Esophagus muscularis mucosa (tissue), 4 donors: ENCODE measurements at regions not wholly inside any gene's neighbourhood (a gene's known extent, or its start where the extent isn't known, plus 50 kb on each side); places are given as distances from the start of the nearest gene placed in this dataset.

ENCODE experiments used
- DNase-seq: peaks from one replicate; pipeline ENCODE4 v3.0.0-alpha.2; 2017; ENCODE audit errors: extremely low spot score
- H3K27ac ChIP-seq, 4 donors: fragments of 200-600 bp; sonication (generic); replicated peaks in 1 of 4; 1 replicate in 3 of 4; 2 replicates in 1 of 4; pipeline ENCODE4 v1.5.1; 2016 to 2019; ENCODE audit warnings: mild to moderate bottlenecking in 1 of 4
- H3K27me3 ChIP-seq, 4 donors: fragments of 200-600 bp; sonication (generic); one replicate each; pipeline versions ENCODE4 v1.5.1 to v1.6.0; 2016 to 2019
- H3K36me3 ChIP-seq, 4 donors: fragments of 200-600 bp; sonication (generic); one replicate each; pipeline ENCODE4 v1.5.1; 2016 to 2019
- H3K4me1 ChIP-seq, 4 donors: fragments of 200-600 bp; sonication (generic); one replicate each; pipeline ENCODE4 v1.5.1; 2016 to 2019
- H3K4me3 ChIP-seq, 4 donors: fragments of 200-600 bp; sonication (generic); 1 replicate in 2 of 4; 2 replicates in 2 of 4; pipeline ENCODE4 v1.5.1; 2016 to 2019; ENCODE audit warnings: mild to moderate bottlenecking in 4 of 4, moderate library complexity in 1 of 4
- H3K9me3 ChIP-seq, 4 donors: fragments of 200-600 bp; sonication (generic); 1 replicate in 3 of 4; 2 replicates in 1 of 4; pipeline ENCODE4 v1.5.1; 2016 to 2019
- EP300 ChIP-seq: sonication (generic); formaldehyde crosslinking; IDR thresholded peaks from one replicate; pipeline ENCODE4 v1.6.1; 2017; ENCODE audit warnings: antibody characterized with exemption
- POLR2A ChIP-seq: fragments of 450-650 bp; IDR thresholded peaks from one replicate; pipeline ENCODE4 v1.6.1; 2017; ENCODE audit warnings: antibody characterized with exemption, moderate library complexity, mild to moderate bottlenecking, low read depth
- POLR2AphosphoS5 ChIP-seq, 2 donors: sonication (generic); formaldehyde crosslinking; IDR thresholded peaks; one replicate each; pipeline ENCODE4 v1.6.1; 2017; ENCODE audit warnings: antibody characterized with exemption in 2 of 2
- WGBS: methylation state at CpG from one replicate; pipeline ENCODE4 v1.1.5; 2018; 5-methylcytosine and 5-hydroxymethylcytosine counted together
- intact Hi-C: fragments of 100-400 bp; cut with DNase I; formaldehyde crosslinking; loops from one replicate; pipeline ENCODE4 v1.15.1; 2023
- TF ChIP-seq, protein P1 (sequence below), 3 experiments: fragments of 200-600 bp in 2 of 3; fragments of 450-650 bp in 1 of 3; sonication (generic) in 2 of 3; IDR thresholded peaks; one replicate each; pipeline ENCODE4 v1.5.1; 2017 to 2019; ENCODE audit warnings: antibody characterized with exemption in 3 of 3, mild to moderate bottlenecking in 2 of 3, moderate library complexity in 1 of 3

DNA sequence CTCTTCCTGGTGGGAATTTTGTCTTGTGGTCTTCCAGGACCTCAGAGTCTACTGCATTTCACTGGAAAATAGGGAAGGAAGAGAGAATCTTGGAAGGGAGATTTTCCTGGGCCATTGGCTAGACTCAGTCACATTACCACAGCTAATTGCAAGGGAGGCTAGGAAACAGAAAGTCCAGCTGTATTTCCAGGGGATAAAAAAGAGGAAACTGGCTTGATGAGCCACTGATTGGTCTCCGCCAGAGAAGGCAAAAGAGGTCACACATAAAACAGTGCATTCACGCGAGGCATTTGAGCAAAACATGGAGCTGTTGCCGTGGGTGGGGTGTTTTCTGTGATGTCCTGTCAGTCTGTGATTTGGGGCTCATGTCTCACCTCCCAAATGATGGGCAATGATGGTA is 345.3 kb downstream of the FOXL1 start:
- Histone ChIP-seq H3K4me1 (peaks cover 0 to 15% (median 4%) of the 10 kb centered on the region in 4 donors), H3K27me3 (peaks cover 0 to 96% (median 9%) of the 10 kb centered on the region in 4 donors), H3K9me3 (peaks cover 0 to 26% (median 18%) of the 10 kb centered on the region in 4 donors), H3K27ac (no peak overlapping the region), H3K4me3 (no peak overlapping the region), H3K36me3 (no peaks in the 10 kb centered on the region)
- no peak for DNase-seq
- intact Hi-C loops = no loop called here
- WGBS = 82% methylated on average over 4 of the region's 4 CpGs
- TF ChIP-seq, protein P1, sequence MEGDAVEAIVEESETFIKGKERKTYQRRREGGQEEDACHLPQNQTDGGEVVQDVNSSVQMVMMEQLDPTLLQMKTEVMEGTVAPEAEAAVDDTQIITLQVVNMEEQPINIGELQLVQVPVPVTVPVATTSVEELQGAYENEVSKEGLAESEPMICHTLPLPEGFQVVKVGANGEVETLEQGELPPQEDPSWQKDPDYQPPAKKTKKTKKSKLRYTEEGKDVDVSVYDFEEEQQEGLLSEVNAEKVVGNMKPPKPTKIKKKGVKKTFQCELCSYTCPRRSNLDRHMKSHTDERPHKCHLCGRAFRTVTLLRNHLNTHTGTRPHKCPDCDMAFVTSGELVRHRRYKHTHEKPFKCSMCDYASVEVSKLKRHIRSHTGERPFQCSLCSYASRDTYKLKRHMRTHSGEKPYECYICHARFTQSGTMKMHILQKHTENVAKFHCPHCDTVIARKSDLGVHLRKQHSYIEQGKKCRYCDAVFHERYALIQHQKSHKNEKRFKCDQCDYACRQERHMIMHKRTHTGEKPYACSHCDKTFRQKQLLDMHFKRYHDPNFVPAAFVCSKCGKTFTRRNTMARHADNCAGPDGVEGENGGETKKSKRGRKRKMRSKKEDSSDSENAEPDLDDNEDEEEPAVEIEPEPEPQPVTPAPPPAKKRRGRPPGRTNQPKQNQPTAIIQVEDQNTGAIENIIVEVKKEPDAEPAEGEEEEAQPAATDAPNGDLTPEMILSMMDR (IDR thresholded peaks at IDR 0.05) = no peak
- TF ChIP-seq POLR2A = no peak
- no peak for TF ChIP-seq EP300
- TF ChIP-seq POLR2AphosphoS5 (IDR thresholded peaks at IDR 0.05) = no peak

DNA sequence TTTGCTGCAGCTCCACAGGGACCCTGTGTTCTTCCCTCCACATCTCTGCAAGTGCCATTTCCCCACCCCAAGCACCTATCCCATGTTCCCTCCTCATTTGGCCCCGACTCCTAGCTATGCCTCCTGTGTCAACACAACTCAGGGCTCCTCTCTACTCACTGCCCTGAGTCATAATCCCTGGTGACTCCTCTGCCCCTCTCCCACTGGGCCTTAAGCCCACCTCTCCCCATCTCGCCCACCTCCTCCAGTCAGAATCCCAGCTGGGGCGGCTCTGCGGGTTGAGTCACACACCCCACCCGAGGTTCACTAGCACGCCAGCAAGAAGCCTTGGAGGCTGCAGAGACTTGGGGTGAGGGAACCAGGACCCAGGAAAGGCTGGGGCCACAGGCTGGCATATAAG is 346.2 kb downstream of the FOXL1 start:
- intact Hi-C loops = no loop called here
- Histone ChIP-seq H3K4me1 (peaks cover 2 to 24% (median 11%) of the 10 kb centered on the region in 4 donors), H3K36me3 (no peaks in the 10 kb centered on the region), H3K4me3 (no peak overlapping the region), H3K27ac (no peak overlapping the region), H3K27me3 (peaks cover 0 to 96% (median 9%) of the 10 kb centered on the region in 4 donors), H3K9me3 (peaks cover 0 to 26% (median 18%) of the 10 kb centered on the region in 4 donors)
- 75% methylated on average over 6 of the region's 6 CpGs for WGBS
- DNase-seq = no peak
- TF ChIP-seq POLR2A (no peak), EP300 (no peak), POLR2AphosphoS5 (IDR thresholded peaks at IDR 0.05) (no peak)
- TF ChIP-seq, protein P1 (IDR thresholded peaks at IDR 0.05) = no peak

DNA sequence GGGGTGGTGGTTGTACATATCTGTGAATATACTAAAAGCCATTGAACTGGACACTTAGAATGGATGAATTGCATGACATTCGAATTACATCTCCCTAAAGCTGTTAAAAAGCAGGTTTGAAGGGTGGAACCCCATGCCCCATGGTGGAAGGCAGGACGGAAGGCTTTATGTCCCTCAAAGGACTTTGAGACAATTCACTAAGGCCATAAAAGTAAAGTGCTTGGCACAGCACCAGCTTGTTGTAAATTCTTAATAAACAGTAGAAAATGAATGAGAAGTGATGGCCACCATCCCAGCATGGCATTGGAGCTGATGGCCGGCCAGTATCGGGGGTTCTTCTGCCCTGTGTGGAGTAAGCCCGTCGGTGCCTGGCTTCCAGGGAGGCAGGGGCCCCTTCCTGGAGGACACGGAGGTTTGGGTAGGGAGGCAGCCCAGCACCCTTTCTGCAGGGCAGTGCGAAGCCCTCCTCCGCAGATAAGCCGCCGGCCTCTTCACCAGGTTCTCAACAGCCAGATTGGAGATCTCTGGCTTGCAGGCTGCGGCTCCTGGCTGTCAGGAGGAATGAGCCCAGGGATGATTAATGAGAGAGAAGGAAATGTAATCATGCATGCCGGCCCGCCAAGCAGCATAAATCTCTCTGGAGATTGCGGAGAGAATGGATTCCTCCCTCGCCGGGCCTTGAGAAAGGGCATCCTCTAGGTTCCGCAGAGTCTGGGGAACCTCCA is 346.9 kb downstream of the FOXL1 start:
- Histone ChIP-seq H3K27me3 (peaks cover 0 to 96% (median 9%) of the 10 kb centered on the region in 4 donors), H3K27ac (no peak overlapping the region), H3K36me3 (no peaks in the 10 kb centered on the region), H3K4me3 (no peak overlapping the region), H3K4me1 (peaks cover 6 to 30% (median 17%) of the 10 kb centered on the region in 4 donors), H3K9me3 (peaks cover 0 to 21% (median 18%) of the 10 kb centered on the region in 4 donors)
- WGBS = 40% methylated on average over 17 of the region's 18 CpGs
- intact Hi-C loops = no loop called here
- DNase-seq = no peak
- TF ChIP-seq POLR2A (no peak), EP300 (no peak), POLR2AphosphoS5 (IDR thresholded peaks at IDR 0.05) (no peak)
- TF ChIP-seq, protein P1 (IDR thresholded peaks at IDR 0.05) = no peak

DNA sequence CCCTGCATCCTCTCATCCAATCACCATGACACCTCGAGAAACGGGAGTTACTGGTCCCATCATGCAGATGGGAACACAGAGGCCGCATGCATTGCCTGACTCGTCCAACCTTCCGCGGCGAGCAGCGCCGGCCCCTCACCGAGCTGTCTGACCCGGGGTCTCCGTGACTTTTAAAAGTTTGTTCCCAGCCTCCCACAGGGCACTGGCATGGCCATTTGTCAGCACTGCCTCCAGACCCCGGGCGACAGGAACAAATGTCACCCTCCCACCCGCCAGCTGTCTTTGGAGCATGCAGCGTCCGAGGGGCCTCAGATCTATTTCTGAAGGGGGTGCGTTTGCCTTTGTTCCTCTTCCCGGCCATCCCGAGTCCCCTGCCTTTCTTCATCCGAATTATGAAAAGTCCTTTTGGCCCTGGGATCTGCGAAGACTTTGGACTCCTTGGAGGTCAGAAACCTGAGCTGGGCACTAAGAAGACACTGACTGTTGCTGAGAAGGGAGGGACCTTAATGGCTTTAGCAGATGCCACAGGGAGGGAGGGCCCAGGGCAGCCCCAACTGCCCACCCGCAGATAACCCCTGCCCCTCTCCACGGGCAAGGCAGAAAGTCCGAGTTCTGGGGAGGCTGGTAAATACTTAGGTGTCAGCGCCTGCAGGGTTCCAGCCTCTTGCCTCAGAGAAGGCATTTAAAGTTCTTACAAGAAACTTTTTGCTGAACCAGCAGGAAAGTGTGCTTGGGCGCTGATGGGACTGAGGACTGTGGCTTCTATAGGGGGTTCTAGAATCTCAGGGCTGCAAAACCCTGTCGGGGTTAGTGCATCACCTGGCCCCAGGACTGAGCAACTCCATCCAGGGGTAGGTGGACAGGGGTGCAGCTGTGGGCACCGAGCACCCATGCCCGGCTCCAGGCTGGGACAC is 348.1 kb downstream of the FOXL1 start:
- peaks cover 0 to 9% (median 8%) of the 10 kb centered on the region in 4 donors for H3K9me3 ChIP-seq
- no peaks in the 10 kb centered on the region for H3K36me3 ChIP-seq
- intact Hi-C loops = no loop called here
- TF ChIP-seq EP300 (no peak), POLR2AphosphoS5 (IDR thresholded peaks at IDR 0.05) (no peak), POLR2A (no peak)
- TF ChIP-seq, protein P1 (IDR thresholded peaks at IDR 0.05) = no peak
- 77% methylated on average over 15 of the region's 30 CpGs for WGBS
- H3K27me3 ChIP-seq = peaks cover 0 to 85% (median 9%) of the 10 kb centered on the region in 4 donors
- no peak overlapping the region for H3K27ac ChIP-seq
- H3K4me3 ChIP-seq = no peak overlapping the region
- no peak for DNase-seq
- peaks cover 7 to 42% (median 28%) of the 10 kb centered on the region in 4 donors for H3K4me1 ChIP-seq
